ENCODE measurements at regions not wholly inside any gene's neighbourhood (a gene's known extent, or its start where the extent isn't known, plus 50 kb on each side); places are given as distances from the start of the nearest gene placed in this dataset.

- no peaks in the 10 kb centered on the region for H3K4me1 ChIP-seq (ENCODE audit: control insufficient read depth, insufficient read depth, low read length)
- no peak for TF ChIP-seq ZNF140 (tag by site-specific recombination; IDR thresholded peaks at IDR 0.05)
- no peak for TF ChIP-seq ZNF571 (tag by site-specific recombination; IDR thresholded peaks at IDR 0.05)
- TF ChIP-seq ZNF214 (tag by site-specific recombination; IDR thresholded peaks at IDR 0.05; ENCODE audit: borderline replicate concordance): no peak
- TF ChIP-seq ZNF624 (tag by site-specific recombination; IDR thresholded peaks at IDR 0.05): no peak
- no peak for TF ChIP-seq ZNF121 (tag by site-specific recombination; IDR thresholded peaks at IDR 0.05)
- no peak for TF ChIP-seq ZNF114 (tag by site-specific recombination; IDR thresholded peaks at IDR 0.05)
- TF ChIP-seq ZNF391 (tag by site-specific recombination; IDR thresholded peaks at IDR 0.05; ENCODE audit: borderline replicate concordance, low read depth): no peak
- no peak for TF ChIP-seq ZBTB21 (tag by site-specific recombination; IDR thresholded peaks at IDR 0.05)
- no peak for TF ChIP-seq ZFP41 (tag by site-specific recombination; IDR thresholded peaks at IDR 0.05; ENCODE audit: borderline replicate concordance)
- no peak for TF ChIP-seq ZNF174 (tag by site-specific recombination; IDR thresholded peaks at IDR 0.05)
- no peaks in the 10 kb centered on the region for H3K36me3 ChIP-seq (ENCODE audit: control insufficient read depth in 2 of 2, insufficient read depth in 1 of 2, low read length in 2 of 2)
- ChIA-PET CTCF (interaction anchor here (0.6 kb wide), 1 partner anchor 91 kb away, joined by 3 read pairs; no protein-coding TSS in a partner anchor), POLR2A (no interaction called here)
- H3K27ac ChIP-seq (ENCODE audit: extremely low read depth, low read depth, low read length): no peak overlapping the region
- H3K4me3 ChIP-seq (ENCODE audit: low read depth, low read length): no peak overlapping the region
- no peaks in the 10 kb centered on the region for H3K9me3 ChIP-seq (ENCODE audit: control insufficient read depth, insufficient read depth, low read depth, low read length)
These were observed 328.0 kb upstream of the CRIM1 start for GRCh38 chr2:36027616-36028015.

- H3K4me1 ChIP-seq (ENCODE audit: control insufficient read depth, insufficient read depth, low read length): no peaks in the 10 kb centered on the region
- ChIA-PET POLR2A (no interaction called here), CTCF (no interaction called here)
- H3K9me3 ChIP-seq (ENCODE audit: control insufficient read depth, insufficient read depth, low read depth, low read length): no peaks in the 10 kb centered on the region
- no peaks in the 10 kb centered on the region for H3K36me3 ChIP-seq (ENCODE audit: control insufficient read depth in 2 of 2, insufficient read depth in 1 of 2, low read length in 2 of 2)
- H3K27ac ChIP-seq (ENCODE audit: extremely low read depth, low read depth, low read length): no peak overlapping the region
- H3K4me3 ChIP-seq (ENCODE audit: low read depth, low read length): no peak overlapping the region
- TF ChIP-seq HIC1 (tag by site-specific recombination; IDR thresholded peaks at IDR 0.05): no peak
- TF ChIP-seq ZNF585B (tag by site-specific recombination; IDR thresholded peaks at IDR 0.05): no peak
- no peak for TF ChIP-seq ZNF692 (tag by site-specific recombination; IDR thresholded peaks at IDR 0.05)
- no peak for TF ChIP-seq ZNF37A (tag by site-specific recombination; IDR thresholded peaks at IDR 0.05)
- no peak for TF ChIP-seq ZNF768 (tag by site-specific recombination; IDR thresholded peaks at IDR 0.05)
- TF ChIP-seq AEBP2 (tag by site-specific recombination; IDR thresholded peaks at IDR 0.05; ENCODE audit: borderline replicate concordance): no peak
- TF ChIP-seq ZNF530 (tag by site-specific recombination; IDR thresholded peaks at IDR 0.05; ENCODE audit: low read depth): no peak
- no peak for TF ChIP-seq SP7 (tag by site-specific recombination; IDR thresholded peaks at IDR 0.05)
- TF ChIP-seq KLF16 (tag by site-specific recombination; IDR thresholded peaks at IDR 0.05): no peak
- TF ChIP-seq MEIS1 (CRISPR knock-in tag; IDR thresholded peaks at IDR 0.05; ENCODE audit: borderline replicate concordance): no peak
- no peak for TF ChIP-seq OSR2 (tag by site-specific recombination; IDR thresholded peaks at IDR 0.05)
- TF ChIP-seq ZSCAN30 (tag by site-specific recombination; IDR thresholded peaks at IDR 0.05): no peak
- TF ChIP-seq ZNF398 (tag by site-specific recombination; IDR thresholded peaks at IDR 0.05): no peak
- TF ChIP-seq PBX3 (CRISPR knock-in tag; IDR thresholded peaks at IDR 0.05): no peak
- TF ChIP-seq ZNF596 (tag by site-specific recombination; IDR thresholded peaks at IDR 0.05): no peak
- TF ChIP-seq ZNF626 (tag by site-specific recombination; IDR thresholded peaks at IDR 0.05): no peak
These were observed 342.5 kb upstream of the CRIM1 start for GRCh38 chr2:36013064-36013463.

All from HEK293 (cell line).